ENCODE measurements at regions not wholly inside any gene's neighbourhood (a gene's known extent, or its start where the extent isn't known, plus 50 kb on each side); places are given as distances from the start of the nearest gene placed in this dataset.

- no peak for DNase-seq
These were observed 58.8 kb upstream of the ZNF804B start for GRCh38 chr7:88700725-88701124.

- no peak for DNase-seq
These were observed 65.3 kb upstream of the ZNF804B start for GRCh38 chr7:88694207-88694606.

GRCh38 chr7:88693131-88693530 lies 66.4 kb upstream of the ZNF804B start:
- DNase-seq, result no peak

GRCh38 chr7:88692493-88692892 lies 67.0 kb upstream of the ZNF804B start:
- no peak for DNase-seq

- DNase-seq, result no peak
These were observed 69.7 kb upstream of the ZNF804B start for GRCh38 chr7:88689821-88690220.

- no peak for DNase-seq
These were observed 71.3 kb upstream of the ZNF804B start for GRCh38 chr7:88688222-88688621.

GRCh38 chr7:88686468-88687229 lies 72.9 kb upstream of the ZNF804B start:
- no peak for DNase-seq

GRCh38 chr7:88681682-88682081 lies 77.8 kb upstream of the ZNF804B start:
- no peak for DNase-seq

GRCh38 chr7:88670536-88670935 lies 89.0 kb upstream of the ZNF804B start:
- no peak for DNase-seq

- DNase-seq, result no peak
These were observed 89.6 kb upstream of the ZNF804B start for GRCh38 chr7:88669913-88670312.

- DNase-seq, result no peak
These were observed 90.9 kb upstream of the ZNF804B start for GRCh38 chr7:88668591-88668990.

GRCh38 chr7:88666626-88667025 lies 92.9 kb upstream of the ZNF804B start:
- no peak for DNase-seq

- no peak for DNase-seq
These were observed 93.5 kb upstream of the ZNF804B start for GRCh38 chr7:88665892-88666514.

- DNase-seq, result no peak
These were observed 94.8 kb upstream of the ZNF804B start for GRCh38 chr7:88664630-88665233.

GRCh38 chr7:88661921-88662320 lies 97.6 kb upstream of the ZNF804B start:
- DNase-seq, result no peak

GRCh38 chr7:88647825-88648224 lies 111.7 kb upstream of the ZNF804B start:
- no peak for DNase-seq

GRCh38 chr7:88638583-88638982 lies 120.9 kb upstream of the ZNF804B start:
- no peak for DNase-seq

GRCh38 chr7:88637795-88638194 lies 121.7 kb upstream of the ZNF804B start:
- DNase-seq, result no peak

GRCh38 chr7:88635149-88635548 lies 124.4 kb upstream of the ZNF804B start:
- no peak for DNase-seq

- no peak for DNase-seq
These were observed 129.9 kb upstream of the ZNF804B start for GRCh38 chr7:88629559-88629958.

GRCh38 chr7:88628363-88629085 lies 131.0 kb upstream of the ZNF804B start:
- DNase-seq, result peak; percentile 10

- no peak for DNase-seq
These were observed 142.3 kb upstream of the ZNF804B start for GRCh38 chr7:88617185-88617584.

GRCh38 chr7:88615336-88615735 lies 144.2 kb upstream of the ZNF804B start:
- no peak for DNase-seq

GRCh38 chr7:88614736-88615135 lies 144.8 kb upstream of the ZNF804B start:
- no peak for DNase-seq

All from activated CD4-positive, alpha-beta T cell treated with anti-CD3 and anti-CD28 coated beads, Interleukin-2, Interleukin-6, amounts not matched to agents 100 ng/mL and 50 ng/mL, durations not matched to agents 16 hours and 8 hours (primary cell).